Jurkat, Clone E6-1 (cell line): ENCODE measurements at regions not wholly inside any gene's neighbourhood (a gene's known extent, or its start where the extent isn't known, plus 50 kb on each side); places are given as distances from the start of the nearest gene placed in this dataset.
"Not testable (repeated sequence)": the region's sequence is repeated elsewhere in the genome, so short reads cannot be mapped to it uniquely, and the experiment has no call there.

Experiments
- DNase-seq: peaks from one replicate; pipeline ENCODE4 v3.0.0-alpha.2; 2011; ENCODE audit warnings: low read depth, low spot score
- H3K4me3 ChIP-seq: 2 replicates; pipeline ENCODE4 v1.5.1; 2011; ENCODE audit warnings: mild to moderate bottlenecking, low read length, control low read depth, moderate library complexity

DNA sequence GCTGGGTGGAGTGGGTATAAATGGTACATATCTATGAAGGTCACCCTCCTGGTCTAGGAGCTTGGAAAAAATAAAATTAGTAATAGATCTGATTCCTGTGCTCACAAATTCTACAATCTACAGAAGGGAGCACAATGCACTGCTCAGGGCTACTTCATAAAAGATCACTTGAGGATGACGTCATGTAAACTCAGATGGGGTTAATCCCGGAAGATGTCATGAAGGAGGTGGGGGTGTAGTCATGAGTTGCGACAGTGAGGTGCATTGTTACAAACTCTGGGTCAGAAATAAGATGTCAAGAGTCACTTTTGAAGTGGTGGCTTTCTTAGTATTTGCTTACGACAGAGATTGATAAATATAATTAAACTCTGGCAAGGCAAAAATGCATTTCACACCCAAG lies 68.2 kb downstream of the LHX9 start:
- no peak overlapping the region for H3K4me3 ChIP-seq
- DNase-seq: no peak

DNA sequence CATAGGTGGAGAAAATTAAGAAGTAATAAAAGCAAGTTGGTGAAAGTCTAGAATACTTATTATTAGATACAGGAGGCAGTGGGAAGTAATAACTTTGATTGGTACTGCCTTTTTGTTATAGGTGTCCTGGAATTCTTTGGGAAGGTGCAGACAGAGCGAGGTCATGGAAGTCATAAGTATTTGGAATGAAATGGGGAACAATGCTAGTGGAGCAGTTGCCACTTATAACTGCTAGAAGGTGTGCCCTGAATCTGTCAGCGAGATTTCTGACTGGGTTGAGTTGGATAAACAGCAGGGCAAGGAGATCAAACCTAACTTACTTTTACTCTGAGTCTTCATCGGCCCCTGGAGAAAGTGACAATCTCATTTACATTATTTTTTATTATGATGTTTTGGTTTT lies 69.6 kb downstream of the LHX9 start:
- H3K4me3 ChIP-seq: no peak overlapping the region
- no peak for DNase-seq

DNA sequence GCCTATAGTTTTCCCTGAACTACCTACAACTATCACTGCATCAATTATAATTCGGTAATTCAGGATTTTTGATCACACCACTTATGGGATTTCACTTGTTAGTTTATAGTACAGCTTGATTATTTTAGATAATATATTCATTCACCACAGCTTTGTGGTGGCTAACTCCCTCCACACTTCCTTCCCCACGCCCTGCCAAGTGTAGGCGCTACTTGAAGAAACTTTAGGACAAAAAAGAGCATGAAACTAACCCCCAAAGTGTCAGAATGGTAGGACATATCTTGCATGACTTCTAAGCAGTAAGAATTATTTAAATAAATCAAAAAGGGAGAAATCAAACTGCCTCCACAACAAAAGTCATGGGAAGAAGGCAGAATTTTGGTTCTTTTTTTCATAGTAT lies 70.1 kb downstream of the LHX9 start:
- no peak overlapping the region for H3K4me3 ChIP-seq
- DNase-seq: no peak

DNA sequence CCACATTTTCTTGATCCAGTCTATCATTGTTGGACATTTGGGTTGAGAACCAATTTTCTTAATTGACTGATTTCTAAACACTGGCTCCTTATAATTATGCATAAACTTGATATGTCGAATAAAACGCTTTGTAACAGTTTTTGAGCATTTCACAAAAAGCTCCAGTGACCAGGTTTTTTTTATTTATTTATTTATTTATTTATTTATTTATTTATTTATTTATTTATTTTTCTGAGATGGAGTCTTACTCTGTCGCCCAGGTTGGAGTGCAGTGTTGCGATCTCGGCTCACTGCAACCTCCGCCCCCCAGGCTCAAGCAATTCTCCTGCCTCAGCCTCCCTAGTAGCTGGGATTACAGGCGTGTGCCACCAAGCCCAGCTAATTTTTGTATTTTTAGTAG lies 71.4 kb downstream of the LHX9 start:
- not testable (repeated sequence) for H3K4me3 ChIP-seq, DNase-seq

DNA sequence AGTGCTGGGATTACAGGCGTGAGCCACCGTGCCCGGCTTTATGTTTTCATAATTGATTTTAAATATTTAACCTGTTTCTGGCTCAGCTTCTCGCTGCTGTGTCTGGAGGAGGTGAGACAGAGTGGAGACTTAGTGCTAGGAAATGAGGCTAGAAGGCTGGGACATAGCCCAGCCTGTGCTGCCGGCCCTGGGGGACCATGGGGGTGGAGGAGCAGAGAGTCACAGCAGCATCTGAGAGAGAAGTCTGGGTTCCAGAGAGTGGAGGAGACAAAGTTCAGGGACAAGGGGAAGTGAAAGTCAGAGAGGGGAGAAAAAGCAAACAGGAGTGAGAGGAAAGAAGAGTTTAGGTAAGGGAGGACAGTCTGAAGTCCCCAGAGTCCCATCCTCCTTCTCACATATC lies 71.9 kb downstream of the LHX9 start:
- DNase-seq: no peak
- no peak overlapping the region for H3K4me3 ChIP-seq

DNA sequence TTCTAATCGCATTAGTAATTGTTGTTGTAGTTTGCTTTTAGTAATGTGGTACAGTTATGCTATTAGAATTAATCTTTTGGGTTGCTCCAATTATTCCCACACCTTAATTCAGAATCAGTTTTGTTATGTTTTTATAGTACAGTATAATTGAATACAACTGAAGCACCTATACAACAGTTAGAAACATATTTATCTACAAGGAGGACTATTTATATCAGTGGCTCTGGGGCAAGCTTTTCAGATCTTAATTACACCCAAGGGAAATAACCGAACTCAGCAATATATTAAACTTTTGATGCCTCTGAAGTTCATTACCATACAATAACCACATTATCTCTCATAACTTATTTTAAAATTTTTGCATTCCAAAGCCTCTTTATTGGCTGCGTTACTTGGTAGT lies 74.4 kb downstream of the LHX9 start:
- DNase-seq: no peak
- no peak overlapping the region for H3K4me3 ChIP-seq

DNA sequence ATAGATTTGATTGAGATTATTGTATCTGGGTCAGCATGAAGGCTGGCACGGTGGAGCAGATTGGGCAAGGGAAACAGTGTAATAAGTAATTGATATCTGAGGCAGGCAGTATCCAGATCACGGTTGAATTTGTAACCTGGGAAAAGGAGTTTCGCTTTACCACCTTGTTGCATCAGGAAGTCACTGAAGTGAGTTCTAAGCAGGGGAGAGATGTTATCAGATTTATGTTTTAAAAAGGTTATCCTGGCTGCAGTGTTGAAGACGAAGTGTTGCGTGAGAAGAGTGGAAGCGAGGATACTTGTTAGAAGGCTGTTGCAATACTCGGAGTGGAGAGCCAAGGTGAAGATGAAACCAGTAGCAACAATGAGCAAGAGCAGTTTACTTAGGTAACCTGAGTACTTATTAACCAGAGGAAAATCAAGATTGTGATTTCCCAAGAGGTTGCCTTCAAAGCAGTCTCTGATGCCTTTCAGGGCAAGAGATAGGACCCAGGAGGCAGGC lies 77.8 kb downstream of the LHX9 start:
- no peak overlapping the region for H3K4me3 ChIP-seq
- DNase-seq: no peak

DNA sequence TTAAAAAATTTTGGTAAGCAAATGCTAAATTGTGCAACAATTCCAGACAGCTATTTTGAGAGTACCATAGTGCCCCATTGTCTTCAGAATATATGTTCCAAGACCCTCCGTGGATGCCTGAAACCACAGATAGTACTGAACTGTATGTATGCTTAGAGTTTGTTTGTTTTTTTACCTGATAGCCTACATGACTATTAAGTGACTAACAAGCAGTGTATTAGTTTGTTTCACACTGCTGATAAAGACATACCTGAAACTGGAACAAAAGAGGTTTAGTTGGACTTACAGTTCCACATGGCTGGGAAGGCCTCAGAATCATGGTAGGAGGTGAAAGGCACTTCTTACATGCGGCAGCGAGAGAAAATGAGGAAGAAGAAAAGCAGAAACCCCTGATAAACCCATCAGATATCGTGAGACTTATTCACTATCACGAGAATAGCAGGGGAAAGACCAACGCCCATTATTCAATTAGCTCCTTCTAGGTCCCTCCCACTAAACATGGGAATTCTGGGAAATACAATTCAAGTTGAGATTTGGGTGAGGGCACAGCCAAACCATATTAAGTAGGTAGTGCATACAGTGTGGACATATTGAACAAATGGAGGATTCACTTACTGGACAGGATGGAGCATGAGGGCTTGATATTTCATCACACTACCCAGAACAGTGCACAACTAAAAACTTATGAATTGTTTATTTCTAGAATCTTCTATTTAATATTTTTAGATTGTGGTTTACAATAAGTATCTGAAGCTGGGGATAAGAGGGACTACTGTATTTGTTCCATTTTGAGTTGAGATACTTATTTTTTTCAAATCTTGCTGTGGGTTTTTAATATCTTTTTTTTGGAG lies 78.5 kb downstream of the LHX9 start:
- no peak overlapping the region for H3K4me3 ChIP-seq
- no peak for DNase-seq

DNA sequence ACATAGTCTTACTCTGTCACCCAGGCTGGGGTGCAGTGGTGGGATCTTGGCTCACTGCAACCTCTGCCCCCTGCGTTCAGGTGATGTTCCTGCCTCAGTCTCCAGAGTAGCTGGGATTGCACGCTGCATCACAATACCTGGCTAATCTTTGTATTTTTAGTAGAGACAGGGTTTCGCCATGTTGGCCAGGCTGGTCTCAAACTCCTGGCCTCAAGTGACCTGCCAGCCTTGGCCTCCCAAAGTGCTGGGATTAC lies 79.0 kb downstream of the LHX9 start:
- DNase-seq, H3K4me3 ChIP-seq: not testable (repeated sequence)

DNA sequence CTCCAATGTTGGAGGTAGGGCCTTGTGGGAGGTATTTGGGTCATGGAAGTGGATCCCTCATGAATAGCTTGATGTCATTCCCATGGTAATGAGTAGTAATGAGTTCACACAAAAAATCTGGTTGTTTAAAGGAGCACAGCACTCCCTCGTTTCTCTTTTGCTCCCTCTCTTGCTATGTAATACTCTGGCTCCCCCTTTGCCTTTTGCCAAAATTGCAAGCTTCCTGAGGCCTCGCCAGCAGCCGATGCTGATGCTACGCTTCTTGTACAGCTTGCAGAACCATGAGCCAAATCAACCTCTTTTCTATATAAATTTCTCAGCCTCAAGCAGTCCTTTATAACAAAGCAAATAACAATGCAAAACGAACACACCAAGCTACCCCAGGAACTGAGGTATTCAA lies 80.9 kb downstream of the LHX9 start:
- no peak for DNase-seq
- H3K4me3 ChIP-seq: no peak overlapping the region

DNA sequence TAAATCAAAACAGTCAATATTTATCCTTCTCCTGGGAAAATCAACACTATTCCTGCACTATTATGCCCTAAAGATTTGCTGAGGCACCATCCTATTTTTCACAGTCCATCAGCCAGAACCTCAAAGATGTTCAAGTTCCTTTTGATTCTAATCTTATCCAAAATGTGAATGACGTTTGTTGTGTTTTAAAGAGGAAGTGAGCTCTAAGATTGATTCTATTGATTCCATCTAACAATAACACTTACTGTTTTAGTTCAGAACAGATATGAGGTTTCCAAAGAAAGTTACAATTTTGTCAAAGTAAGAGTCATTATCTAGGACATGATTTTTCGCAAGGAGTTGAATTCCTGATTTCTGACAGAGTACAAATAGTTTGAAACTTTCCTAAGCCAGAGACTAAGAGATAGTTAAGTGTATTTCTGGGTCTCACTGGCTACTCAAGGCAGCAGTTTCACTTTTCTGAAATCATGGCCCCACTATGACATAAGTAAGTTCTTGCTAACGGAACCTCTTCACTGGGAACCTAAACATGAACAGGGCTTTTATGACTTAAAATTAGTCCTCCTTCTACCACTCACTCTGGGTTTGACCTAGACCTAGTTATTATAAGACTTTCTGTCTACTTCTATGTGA lies 84.7 kb downstream of the LHX9 start:
- no peak overlapping the region for H3K4me3 ChIP-seq
- no peak for DNase-seq

DNA sequence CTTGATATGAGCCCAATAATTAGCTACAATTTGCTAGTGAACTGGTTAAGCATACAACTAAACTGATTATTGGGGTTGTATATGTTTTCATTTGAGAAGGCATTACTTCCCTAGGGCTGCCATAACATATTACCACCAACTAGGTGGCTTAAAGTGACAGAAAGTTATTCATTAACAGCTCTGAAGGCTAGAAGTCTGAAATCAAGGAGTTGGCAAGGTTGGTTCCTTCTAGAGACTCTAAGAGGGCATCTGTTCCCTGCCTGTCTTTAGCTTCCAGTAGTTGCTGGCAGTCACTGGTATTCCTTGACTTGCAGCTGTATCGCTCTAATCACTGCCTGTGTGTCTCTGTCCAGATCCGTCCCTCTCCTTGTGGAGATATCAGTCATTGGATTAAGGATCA lies 86.3 kb downstream of the LHX9 start:
- no peak for DNase-seq
- H3K4me3 ChIP-seq: no peak overlapping the region

DNA sequence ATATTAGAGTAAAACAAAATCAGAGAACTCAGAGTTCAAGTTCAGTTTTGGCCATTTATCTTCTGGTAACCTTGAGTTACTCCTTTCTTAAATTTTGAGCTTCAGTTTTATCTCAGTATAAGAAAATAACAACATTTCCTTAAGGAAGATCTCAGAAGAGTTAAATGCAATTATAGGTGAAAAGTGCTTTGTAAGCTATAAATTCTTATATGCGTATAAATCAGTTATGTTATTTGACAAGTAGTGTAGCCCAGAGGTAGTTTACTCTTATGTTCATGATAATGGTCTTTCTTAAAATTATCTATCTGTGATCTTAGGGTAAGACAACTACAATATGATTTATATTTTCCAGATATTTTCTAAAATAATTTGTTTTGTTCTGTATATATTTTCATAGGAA lies 89.8 kb downstream of the LHX9 start:
- H3K4me3 ChIP-seq: no peak overlapping the region
- no peak for DNase-seq

DNA sequence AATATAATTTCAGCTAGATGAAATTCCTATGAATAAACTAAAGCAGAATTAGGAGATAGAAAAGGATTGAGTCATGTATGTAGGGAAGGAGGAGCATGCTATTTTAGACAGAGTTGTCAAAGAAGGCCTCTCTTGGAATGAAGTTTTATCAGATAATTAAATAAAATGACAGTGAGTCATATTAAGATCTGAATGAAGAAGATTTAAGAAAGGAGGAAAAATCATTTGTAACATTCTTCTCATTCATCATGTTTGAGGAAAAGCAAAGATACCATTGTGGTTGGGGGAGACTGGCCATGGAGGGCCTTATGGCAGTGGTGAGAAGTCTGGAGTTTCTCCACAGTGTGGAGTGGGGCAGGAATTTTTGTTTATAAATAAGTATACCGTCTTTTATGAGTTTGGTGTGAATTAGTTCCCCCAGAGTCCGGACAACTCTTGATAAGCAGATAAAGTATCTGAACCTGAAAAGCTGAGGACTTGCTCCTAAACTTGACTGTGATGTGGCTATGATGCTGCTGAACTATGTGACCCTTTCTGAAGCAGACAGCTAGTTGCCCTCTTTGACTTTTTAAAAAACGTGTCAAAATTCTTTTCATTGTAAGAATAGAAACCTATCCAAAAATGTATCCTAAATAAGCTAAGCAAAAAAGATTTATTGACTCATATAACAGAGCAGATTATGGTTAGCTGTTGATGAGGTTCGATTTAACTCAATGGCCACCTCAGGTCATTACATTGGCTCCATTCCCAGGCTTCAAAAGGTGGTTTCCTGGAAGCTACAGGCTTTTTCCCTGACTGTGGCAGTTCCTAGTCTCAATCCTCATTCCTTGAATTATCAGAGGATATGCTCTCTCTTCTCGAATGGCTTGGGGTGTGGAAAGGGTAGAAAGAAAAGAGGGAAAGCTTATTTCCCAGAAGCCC lies 90.8 kb downstream of the LHX9 start:
- DNase-seq: no peak
- no peak overlapping the region for H3K4me3 ChIP-seq

DNA sequence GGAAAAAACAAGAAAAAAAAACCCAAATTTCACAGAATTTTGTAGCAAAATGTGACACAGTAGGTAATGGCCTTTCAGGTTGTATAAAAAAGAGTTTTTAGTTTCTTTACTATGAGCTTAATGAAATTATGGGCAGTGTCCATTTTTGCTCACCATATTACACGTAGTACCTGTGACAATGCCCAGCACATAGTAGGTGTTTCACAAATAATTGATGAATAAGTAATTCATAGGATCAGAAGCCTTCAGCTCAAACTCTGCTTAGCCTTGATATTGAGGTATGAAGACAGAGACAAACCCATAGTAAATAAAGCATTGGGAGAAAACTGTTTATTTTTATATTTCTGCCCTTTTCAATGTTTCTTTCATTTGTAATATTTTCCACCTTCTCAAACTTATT lies 97.2 kb downstream of the LHX9 start:
- no peak for DNase-seq
- no peak overlapping the region for H3K4me3 ChIP-seq

DNA sequence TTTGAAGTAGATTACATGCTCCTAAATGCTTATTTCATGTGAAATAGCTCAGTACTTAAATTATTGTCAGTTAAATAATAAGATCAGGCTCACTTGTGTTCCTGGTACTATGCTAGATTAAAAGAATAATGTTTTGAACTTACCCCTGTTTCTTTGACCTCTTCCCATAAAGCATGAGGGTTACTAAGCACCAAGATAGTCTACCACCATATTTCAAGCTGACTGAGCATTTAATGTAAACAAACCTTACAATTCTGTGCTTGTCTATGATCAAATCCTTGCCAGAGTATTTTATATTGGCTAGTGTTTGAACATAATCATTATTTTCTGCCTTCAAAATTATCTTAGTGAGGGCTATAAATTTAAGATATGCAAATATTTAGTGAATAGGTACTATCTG lies 98.1 kb downstream of the LHX9 start:
- no peak for DNase-seq

DNA sequence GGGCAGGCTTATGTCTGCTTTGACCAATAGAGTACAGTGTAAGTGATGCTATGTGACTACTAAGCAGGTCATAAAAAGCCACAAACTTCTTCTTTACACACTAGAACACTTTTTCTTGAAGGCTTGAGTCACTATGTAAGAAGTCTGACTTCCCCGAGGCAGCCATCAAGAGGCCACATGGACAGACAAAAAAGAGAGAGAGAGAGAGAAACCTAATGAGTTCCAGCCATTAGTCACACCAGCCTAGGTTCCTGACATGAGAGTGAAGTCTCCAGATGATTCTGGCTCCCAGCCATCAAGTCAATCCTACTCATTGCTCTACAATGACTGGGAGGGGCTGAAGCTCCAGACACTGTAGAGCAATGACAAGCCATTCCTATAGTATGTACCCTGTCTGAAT lies 101.4 kb downstream of the LHX9 start:
- no peak overlapping the region for H3K4me3 ChIP-seq
- no peak for DNase-seq

More for the DNA sequence above, 98.1 kb downstream of the LHX9 start:
- no peak overlapping the region for H3K4me3 ChIP-seq

DNA sequence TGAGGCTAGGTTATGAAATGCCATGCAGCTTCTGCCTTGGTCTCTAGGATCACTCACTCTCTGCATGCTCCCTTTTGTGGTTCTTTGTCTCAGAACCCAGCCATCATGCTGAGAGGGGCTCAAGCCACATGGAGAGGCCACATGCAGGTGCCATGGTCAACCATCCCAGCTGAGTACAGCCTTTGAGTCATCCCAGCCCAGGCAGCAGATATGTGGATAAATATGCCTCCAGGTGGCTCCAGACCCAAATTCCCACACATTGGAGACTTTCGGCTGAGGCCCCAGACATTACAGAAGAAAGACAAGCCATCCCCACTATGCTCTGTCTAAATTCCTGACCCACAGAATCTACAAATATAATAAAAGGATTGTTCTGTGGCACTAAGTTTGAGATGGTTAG lies 102.0 kb downstream of the LHX9 start:
- H3K4me3 ChIP-seq: no peak overlapping the region
- DNase-seq: no peak

DNA sequence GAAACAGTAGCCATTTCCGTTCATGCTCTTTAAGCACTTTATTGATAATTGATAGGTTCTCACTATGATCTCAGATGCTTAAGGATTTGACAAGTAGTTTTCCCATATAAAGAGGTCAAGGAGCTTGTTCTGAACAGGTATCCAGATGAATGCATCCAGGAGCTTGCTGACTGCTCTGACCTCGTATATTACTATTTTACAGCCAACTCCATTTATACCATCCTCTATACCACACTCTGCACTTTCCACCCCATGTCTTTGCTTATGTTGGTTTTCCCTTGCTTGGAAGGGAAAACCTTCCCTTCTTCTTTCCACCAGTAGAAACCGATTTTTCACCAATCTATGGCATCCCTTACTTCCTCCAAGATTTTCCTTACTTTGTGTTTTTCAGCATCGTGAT lies 107.2 kb downstream of the LHX9 start:
- H3K4me3 ChIP-seq: no peak overlapping the region
- no peak for DNase-seq

DNA sequence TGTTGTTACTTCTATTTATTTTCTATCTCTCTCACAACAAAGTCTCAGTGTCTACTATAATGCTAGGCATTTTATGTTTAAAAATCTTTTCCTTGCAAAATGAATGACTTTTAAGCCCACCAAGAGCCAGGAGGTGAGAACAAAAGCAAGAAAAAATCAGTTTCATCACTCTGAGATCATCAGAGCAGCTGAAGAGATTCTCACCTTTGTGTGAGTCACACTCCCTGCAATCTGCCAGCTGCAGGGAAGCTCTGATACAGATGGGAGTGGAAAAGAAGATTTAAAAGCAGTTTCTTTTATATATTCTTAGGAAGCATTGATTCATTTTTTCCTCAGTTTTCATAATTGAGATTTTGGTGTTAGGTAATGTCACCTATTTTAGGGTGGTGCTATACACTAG lies 107.6 kb downstream of the LHX9 start:
- no peak for DNase-seq
- no peak overlapping the region for H3K4me3 ChIP-seq
